PC-3 (cell line): ENCODE measurements at regions not wholly inside any gene's neighbourhood (a gene's known extent, or its start where the extent isn't known, plus 50 kb on each side); places are given as distances from the start of the nearest gene placed in this dataset.
"Not testable (repeated sequence)": the region's sequence is repeated elsewhere in the genome, so short reads cannot be mapped to it uniquely, and the experiment has no call there.

Experiments used
- EZH2 ChIP-seq: fragments of 300-600 bp; sonication (generic); IDR thresholded peaks from one replicate; pipeline ENCODE4 v1.6.1; 2017; ENCODE audit warnings: antibody characterized with exemption, mild to moderate bottlenecking, low read length; ENCODE audit not compliant: unreplicated experiment
- TF ChIP-seq, protein P1 (sequence below): fragments of 300-600 bp; sonication (generic); conservative IDR thresholded peaks from 2 replicates; pipeline ENCODE4 v1.5.1; 2017; ENCODE audit warnings: antibody characterized with exemption, low read depth, mild to moderate bottlenecking, low read length

DNA sequence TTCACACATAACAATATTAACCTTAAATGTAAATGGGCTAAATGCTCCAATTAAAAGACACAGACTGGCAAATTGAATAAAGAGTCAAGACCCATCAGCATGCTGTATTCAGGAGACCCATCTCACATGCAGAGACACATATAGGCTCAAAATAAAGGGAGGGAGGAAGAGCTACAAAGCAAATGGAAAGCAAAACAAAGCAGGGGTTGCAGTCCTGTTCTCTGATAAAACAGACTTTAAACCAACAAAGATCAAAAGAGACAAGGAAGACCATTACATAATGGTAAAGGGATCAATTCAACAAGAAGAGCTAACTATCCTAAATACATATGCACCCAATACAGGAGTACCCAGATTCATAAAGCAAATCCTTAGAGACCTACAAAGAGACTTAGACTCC is 78.8 kb upstream of the RREB1 start:
- TF ChIP-seq, protein P1, sequence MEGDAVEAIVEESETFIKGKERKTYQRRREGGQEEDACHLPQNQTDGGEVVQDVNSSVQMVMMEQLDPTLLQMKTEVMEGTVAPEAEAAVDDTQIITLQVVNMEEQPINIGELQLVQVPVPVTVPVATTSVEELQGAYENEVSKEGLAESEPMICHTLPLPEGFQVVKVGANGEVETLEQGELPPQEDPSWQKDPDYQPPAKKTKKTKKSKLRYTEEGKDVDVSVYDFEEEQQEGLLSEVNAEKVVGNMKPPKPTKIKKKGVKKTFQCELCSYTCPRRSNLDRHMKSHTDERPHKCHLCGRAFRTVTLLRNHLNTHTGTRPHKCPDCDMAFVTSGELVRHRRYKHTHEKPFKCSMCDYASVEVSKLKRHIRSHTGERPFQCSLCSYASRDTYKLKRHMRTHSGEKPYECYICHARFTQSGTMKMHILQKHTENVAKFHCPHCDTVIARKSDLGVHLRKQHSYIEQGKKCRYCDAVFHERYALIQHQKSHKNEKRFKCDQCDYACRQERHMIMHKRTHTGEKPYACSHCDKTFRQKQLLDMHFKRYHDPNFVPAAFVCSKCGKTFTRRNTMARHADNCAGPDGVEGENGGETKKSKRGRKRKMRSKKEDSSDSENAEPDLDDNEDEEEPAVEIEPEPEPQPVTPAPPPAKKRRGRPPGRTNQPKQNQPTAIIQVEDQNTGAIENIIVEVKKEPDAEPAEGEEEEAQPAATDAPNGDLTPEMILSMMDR: not testable (repeated sequence)
- TF ChIP-seq EZH2: not testable (repeated sequence)
